ENCODE measurements at regions not wholly inside any gene's neighbourhood (a gene's known extent, or its start where the extent isn't known, plus 50 kb on each side); places are given as distances from the start of the nearest gene placed in this dataset.
"Not testable (repeated sequence)": the region's sequence is repeated elsewhere in the genome, so short reads cannot be mapped to it uniquely, and the experiment has no call there.

DNA sequence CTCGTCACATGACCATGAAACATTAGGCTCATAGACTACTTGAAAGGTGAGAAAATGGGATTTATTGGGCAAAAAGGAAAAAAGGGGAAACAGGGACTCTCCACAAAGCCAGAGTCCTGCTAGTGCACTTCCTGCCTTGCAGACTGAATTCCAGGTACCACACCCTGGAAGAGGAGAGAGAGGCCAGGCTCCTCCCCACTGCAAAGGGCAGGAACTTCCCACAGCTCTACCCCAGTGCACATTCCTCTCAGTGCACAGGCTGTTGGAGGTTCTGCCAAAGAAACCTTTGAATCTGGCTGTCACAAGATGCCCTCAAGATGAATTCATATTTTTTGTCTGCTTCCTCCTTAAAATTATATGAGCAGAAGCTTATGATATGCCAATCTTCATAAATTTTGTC, 920.4 kb upstream of the GJE1 start:
- DNase-seq, result no peak

DNA sequence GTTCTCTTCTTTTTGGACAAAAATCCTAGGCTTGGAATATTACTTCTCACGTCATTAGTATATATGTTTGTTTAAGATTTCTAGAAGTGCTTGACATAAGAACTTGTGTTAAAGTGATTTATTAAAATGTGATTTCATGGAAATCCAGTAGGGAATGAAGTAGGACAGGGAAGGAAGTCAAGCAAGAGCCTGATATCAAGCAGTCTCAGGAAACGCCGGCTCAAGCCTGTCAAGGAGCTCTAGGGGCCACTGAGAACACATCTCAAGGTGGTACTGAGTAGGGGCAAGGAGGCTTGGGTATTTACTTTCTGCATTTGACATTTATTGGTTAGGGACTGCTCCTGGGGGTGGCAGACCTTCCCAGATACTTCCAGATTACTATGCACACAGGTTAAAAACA, 920.9 kb upstream of the GJE1 start:
- no peak for DNase-seq

DNA sequence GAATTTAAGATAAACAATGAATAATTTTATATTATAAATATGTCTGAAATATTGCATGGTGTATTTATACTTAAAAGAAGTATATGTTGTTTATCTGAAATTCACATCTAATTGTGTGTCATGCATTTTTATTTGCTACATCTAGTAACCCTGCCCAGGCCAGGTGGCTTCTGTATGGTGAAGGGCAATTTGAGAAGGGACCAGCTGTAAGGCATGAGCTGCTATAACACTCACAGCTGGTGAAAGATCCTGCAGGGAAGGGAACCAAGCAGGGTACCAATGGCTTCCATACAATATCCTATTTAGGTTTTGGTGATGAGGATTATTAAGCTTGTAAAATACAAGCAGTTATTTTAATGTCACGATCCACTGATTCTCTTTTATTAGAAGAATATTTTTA, 921.8 kb upstream of the GJE1 start:
- DNase-seq, result peak; percentile 87

DNA sequence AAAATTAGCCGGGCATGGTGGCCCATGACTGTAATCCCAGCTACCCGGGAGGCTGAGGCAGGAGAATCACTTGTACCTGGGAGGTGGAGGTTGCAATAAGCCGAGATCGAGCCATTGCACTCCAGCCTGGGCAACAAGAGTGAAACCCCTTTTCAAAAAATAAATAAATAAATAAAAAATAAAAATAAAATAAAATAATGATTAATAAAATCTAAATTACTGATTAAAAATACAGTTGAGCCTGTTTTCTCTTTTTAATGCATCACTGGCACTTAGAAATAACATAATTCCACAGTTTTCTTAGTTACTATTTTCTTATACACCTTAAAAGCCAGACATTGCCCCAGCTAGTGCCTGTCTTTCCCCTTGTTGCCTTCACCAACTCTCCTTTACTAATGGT, 922.8 kb upstream of the GJE1 start:
- no peak for DNase-seq

DNA sequence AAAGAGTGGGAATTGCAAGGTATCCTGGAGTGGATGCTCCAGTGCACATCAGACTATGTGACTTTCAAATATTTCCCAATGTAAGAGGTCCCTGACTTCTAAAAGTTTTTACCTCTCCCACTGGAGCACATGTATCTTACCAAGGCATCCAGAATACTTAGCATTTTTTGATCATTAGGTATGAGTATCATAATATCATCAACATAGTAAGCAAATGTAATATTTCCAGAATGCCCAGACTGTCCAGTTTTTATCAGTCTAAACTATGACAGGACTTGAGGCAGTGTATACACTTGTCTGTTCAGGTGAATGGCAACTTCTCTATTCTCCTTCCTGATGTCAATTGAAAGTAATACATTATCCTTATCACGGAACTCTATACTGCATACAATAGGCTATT, 924.6 kb upstream of the GJE1 start:
- DNase-seq, result no peak

DNA sequence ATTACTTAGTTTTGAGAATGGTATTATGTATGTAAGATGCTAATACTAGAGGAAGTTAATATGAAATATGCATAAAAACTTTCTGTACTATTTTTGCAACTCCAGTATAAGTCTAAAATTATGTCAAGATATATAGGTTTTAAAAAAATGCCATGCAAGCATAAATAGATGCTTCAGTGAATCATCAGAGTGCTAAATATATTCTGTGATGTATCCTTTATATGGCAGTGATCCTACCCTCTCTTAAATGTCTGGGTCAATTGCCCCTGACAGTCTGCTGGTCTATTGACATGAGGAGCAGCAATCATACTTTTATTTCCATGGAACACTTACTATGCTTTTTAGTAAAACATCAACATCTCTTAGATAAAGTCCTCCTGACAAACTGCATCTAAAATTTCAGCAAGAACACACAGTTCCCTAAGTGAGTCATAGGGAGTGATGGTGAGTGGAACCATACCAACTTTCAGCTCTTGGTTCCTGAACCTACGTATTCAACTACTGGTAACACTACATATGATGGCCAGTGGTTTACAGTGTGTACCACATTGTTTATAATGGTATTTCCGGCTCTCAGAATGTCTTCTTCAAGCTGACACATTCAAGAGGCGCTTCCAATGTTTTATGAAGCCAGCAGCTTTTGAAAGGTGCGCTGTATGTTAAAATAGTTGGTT, 928.7 kb upstream of the GJE1 start:
- DNase-seq, result no peak

DNA sequence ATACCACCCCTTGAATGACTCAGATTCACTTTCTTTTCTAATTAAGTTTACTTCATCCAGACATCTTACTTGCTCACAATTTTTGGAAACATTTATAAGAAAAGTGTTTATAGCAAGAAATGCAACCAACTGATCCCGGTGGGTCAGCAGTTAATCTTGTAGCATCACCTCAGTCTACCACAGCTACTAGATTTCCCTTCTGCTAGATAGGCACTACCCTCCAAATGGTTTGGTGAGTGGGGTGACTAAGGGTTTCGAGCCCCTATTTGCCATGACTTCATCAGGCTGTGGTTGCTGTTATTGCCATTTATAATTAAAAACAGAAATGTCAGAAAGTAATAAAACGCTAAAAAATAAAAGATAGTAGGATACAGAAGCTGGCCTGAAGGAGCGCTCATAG, 930.1 kb upstream of the GJE1 start:
- no peak for DNase-seq

DNA sequence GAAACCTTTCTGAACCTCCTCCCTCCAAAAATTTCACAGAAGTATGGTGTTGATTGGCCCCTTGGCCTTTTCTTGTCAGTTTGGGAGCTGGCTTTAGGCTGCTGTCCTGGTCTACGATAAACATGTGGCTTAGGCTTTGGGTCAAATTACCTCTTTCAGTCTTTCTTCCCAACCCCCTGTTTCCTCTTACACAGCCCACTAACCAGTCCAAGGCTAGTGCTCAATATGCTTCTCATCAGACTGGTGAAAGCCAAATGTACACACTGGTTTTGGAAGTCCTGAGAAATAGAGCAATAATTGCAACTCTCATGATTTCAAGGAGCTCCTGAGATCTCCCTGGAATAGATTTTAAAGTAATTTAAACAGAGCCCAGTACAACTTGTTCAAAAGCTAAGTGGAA, 933.7 kb upstream of the GJE1 start:
- peak; percentile 34 for DNase-seq

DNA sequence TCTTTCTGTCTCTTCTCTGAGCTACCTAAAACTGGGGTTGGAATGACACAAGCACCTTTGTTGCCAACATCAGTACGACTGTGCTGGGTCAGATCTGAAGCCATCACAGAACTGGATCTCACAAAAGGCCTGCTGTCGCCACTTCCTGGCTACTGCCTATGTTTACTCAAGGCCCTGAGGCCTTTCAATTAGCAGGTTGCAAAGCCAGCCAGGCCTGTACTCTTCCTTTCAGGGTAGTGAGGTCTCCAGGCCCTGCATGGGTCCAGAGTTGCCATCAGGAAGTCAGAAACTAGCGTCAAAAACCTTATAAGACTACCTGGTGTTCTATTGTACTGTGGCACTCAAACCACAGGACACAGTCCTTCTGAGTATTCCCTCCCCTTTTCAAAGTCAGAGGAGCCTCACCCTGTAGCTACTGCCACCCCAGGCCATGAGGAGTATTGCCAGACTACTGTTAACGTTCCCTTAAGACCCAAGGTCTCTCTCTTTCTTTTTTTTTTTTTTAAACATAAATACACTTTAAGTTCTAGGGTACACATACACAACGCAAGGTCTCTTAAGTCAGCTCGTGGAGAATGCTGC, 937.4 kb upstream of the GJE1 start:
- no peak for DNase-seq

DNA sequence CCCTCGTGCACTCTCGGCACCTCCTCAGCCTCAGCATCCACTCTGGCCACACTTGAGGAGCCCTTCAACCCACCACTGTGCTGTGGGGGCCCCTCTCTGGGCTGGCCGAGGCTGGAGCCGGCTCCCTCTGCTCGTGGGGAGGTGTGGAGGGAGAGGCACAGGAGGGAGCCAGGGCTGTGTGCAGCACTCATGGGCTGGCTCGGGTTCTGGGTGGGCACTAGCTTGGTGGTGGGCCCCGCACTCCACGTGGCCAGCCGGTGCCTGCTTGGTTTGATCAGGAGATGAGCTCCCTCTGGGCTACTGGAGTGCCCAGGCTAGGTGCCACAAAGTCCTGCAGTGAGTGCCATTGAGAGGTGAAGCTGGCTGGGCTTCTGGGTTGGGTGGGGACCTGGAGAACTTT, 949.4 kb upstream of the GJE1 start:
- no peak for DNase-seq

DNA sequence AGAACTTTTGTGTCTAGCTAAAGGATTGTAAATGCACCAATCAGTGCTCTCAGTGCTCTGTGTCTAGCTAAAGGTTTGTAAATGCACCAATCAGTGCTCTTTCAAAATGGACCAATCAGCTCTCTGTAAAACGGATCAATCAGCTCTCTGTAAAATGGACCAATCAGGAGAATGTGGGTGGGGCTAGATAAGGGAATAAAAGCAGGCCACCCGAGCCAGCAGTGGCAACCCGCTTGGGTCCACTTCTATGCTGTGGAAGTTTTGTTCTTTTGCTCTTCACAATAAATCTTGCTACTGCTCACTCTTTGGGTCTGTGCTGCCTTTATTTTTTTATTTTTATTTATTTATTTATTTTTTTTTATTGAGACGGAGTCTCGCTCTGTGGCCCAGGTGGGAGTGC, 957.3 kb upstream of the GJE1 start:
- not testable (repeated sequence) for DNase-seq

DNA sequence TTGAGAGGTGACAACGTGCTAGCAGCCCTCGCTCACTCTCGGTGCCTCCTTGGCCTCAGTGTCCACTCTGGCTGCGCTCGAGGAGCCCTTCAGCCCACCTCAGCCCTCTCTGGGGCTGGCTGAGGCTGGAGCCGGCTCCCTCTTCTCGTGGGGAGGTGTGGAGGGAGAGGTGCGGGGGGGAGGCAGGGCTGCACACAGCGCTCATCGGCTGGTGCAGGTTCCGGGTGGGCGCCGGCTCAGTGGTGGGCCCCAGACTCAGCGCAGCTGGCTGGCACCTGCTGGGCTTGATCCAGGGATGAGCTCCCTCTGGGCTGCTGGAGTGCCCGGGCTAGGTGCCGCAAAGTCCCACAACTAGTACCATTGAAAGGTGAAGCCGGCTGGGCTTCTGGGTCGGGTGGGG, 957.8 kb upstream of the GJE1 start:
- DNase-seq, result no peak

DNA sequence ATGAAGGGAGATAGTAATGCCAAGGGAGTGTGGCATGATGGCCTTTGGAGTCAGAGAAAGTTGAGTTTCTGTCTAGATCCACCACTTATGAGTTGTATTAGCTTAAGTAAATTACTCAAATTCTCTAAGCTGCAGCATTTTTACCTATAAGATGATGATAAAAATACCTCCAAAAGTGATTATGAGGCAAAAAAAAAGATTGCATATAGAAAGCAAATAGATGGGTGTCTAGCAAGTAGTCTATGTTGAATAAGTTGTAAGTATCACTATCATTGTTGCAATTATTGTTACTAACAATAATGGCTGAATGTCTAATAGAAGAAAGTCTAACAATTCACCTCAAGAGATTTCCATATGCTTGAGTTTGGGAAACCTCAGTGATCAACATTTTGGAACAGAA, 959.2 kb upstream of the GJE1 start:
- DNase-seq, result no peak

DNA sequence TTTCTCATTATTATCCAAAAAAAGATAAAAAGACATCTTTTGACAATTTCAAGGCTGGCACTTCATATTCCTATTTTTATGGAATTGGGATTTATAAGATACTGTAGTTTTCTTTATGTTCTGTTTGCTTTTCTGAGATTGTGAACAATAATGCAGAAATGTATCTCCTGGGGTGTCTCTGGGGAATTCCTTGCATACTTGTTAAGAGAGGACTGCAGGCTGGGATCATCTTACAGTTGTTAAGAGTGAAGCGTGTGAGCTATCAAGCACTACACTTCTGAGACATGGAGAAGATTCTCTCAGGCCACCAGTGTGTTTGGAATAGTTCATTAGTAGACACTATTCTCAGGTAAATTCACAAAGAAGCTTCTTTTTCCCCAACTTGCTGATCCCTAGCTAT, 963.3 kb upstream of the GJE1 start:
- DNase-seq, result peak; percentile 35

DNA sequence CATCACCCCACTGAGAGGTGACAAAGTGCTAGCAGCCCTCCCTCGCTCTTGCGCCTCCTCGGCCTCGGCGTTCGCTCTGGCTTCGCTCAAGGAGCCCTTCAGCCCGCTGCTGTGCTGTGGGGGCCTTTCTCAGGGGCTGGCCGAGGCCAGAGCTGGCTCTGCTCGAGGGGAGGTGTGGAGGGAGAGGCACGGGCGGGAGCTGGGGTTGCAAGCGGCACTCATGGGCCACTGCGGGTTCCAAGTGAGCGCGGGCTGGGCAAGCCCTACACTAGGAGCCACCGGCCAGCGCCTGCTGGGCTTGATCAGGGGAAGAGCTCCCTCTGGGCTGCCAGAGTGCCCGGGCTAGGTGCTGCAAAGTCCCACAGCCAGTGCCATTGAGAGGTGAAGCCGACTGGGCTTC, 964.8 kb upstream of the GJE1 start:
- no peak for DNase-seq

DNA sequence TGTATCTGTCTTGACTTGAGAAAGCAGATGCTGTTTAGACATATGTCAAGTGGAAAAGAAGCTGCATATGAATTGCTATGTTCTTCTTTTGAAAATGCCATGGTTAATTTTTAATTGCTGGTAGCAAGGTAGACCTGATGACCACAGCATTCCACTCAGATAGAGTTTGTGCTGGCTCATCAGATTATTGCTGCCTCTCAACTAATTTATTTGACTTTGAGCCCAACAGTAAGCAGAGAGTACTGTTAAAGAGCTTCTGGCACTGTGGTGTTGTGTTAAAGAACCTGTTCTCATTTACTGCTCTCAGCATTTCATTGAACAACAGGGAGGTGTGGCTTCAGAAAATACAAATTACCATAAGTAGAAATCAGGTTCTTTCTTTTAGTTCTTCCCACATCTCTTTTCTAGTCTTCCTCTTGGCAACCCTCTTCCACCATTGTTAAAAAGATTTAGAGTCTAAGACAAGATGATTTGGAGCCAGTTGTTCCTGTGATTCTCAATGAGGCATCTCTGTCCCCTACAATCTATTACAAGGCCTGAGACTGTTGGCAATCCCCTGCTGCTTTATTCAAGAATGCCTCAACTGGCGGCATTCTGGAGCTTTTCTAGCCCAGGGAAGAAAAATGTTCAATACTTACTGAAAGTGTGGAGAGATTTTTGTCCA, 967.6 kb upstream of the GJE1 start:
- no peak for DNase-seq

DNA sequence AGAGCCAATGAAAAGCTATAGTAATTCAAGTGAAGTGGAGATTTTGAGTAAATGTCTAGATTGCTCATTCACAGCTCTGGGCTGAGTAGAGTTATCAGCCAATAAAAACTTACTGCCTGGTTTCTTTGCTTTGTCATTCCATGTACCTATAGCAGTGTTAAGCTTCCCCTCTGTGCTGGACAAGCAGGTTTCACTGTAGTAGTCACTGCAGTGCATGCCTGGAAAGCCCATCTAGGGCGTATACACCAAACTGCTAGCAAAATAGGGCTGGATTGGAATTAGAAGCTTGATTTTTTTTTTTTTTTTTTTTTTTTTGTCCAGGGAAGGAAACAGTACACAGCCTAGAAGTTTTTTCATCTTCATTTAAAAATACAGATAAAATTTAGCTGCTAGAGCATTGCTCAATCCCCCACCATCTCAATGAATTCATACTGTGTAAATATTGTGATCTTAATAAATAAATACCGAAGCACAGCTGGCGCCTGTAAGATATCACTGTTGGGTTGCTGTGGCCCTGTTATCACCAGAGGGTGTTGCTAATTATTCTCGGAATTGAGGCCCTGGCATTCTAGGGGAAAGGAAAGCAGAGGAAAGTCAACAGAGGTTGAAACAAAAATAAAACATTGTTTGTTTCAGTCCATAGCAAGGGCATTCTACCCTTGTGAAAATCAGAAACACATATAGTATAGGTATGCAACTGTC, 968.5 kb upstream of the GJE1 start:
- no peak for DNase-seq

DNA sequence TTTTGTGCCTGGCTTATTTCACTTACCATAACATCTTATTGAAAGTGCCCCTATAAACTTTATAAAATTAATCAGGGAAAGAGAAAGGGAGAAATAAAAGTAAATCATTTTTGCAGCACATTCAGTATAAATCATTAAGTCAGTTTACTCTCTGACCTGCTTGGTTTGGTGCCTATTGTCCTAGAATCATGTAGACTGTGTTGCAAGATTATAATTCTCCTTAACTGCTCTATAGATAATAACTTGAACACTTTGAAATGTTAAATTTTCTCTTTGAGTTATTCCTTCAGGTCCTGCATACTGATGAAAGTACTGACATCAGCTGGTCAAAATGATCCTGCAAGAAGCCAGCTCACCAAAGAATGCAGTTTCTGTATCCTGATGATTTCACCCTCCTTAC, 969.6 kb upstream of the GJE1 start:
- no peak for DNase-seq

DNA sequence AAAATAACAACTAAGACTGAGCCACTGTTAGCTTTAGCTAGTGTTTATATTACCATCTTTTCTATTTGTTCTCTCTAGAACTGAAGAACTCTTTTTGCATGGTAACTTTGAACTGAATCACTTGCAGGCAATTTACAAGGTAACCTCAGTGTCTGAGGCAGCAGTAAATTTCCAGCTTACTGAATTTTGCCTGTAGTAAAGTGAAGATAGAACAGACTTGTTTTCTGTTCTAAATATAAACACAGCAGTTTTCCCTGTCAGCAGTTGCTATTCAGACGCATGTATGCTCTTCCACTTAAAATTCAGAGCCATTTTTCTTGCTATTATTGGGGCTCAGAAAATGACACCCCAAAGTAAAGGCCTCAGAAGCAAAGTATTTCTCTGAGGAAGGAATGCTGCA, 974.0 kb upstream of the GJE1 start:
- DNase-seq, result no peak

DNA sequence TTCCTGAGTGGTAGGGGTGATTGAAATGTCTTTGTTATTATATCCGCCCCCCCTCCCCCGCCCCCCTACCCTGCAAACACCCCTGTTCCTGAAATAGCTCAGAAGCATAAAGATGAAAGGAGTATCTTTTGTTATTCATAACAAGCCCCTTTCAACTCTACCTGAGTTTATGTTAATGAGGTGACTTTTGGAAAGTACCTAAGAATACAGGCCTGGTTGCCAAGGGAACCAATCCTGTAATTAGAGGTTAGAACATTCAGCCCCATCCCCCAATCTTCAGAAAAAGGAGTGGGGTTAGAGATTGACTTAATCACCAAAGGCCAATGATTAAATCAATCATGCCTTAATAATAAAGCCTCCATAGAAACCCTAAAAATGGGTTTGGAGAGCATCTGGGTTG, 979.2 kb upstream of the GJE1 start:
- DNase-seq, result no peak

DNA sequence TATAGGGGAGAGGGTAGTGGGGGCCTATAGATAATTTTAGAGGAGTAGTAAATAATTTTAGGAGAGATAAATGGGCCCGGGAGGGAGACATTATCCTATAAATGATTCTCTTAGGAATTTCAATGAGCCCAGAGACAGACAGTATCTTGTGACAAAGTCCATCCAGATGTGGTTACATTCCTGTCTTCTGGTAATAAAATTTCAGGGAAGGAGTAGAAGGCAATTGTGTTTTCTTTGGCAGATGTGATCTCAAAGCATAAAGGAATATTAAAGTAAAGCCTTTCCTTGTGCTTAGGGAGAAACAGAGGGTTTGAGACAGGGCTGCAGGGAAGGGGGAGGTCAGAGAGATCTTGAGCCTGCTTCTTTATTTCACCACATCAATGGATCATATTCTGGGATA, 979.8 kb upstream of the GJE1 start:
- DNase-seq, result no peak

DNA sequence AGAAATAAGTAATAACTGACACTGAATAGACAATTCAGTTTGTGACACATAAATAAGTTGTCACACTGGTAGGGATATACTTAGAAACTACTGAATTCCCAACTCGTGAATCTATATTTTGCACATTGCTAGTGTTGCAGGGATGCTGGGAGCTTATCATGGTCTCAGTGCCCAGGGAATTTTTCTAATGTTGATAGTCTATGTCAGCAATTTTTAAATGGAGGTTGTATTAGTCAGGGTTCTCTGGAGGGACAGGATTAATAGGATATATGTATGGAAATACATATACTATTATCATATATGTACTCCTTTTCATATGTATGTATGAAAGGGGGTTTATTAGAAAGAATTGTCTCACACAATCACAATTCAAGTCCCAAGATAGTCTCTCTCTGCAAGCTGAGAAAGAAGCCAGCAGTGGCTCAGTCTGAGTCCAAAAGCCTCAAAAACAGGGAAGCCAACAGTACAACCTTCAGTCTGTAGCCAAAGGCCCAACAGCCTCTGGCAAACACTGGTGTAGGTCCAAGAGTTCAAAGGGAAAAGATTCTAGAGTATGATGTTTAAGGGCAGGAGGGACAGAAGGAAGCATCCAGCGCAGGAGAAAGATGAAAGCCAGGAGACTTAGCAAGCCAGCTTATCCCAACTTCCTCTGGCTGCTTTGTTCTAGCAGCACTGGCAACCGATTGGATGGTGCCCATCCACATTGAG, 980.9 kb upstream of the GJE1 start:
- DNase-seq, result no peak

DNA sequence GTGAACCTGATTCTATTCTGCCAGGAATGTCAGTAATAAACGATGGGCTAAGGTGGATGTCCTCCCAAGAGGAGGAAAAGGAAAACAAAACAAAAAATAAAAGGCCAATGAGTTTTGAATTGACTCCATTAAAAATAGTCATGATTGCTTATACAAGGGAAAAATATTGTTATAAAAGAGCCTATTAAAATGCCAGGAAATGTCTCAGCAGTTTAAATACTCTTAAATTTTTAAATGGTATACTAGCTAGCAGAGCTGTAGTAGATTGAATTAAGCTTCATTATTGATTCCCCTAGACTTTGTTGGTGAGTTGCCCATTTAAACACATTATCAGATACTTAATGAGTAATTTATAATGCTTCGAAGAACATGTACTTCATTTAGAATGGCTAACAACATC, 990.9 kb upstream of the GJE1 start:
- DNase-seq, result no peak

DNA sequence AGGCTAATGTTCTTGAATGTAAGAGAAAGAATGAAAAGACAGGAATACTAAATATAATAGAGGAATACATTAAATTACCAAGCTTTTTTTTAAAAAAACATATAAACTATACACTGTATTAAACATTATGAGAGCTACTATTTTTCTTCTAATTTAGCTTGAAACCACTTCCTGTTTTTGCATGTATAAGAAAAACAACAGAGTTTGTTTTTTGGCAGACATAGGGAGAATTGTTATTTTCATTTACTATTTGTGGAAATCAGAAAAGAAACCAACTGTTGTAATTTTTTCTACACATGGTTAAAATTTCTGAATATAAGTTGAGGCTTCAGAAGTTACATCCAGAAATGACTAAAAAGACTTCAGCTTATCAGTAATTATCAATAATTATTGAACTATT, 991.8 kb upstream of the GJE1 start:
- no peak for DNase-seq
